DMS79 (cell line): ENCODE measurements at regions not wholly inside any gene's neighbourhood (a gene's known extent, or its start where the extent isn't known, plus 50 kb on each side); places are given as distances from the start of the nearest gene placed in this dataset.
"Not testable (repeated sequence)": the region's sequence is repeated elsewhere in the genome, so short reads cannot be mapped to it uniquely, and the experiment has no call there.

Experiments
- DNase-seq: peaks from one replicate; lab custom pipeline; 2025; lab: John Stamatoyannopoulos, UW

GRCh38 chr4:12071316-12071715, 642.6 kb upstream of the HS3ST1 start:
- DNase-seq = no peak

- no peak for DNase-seq
These were observed 625.3 kb upstream of the HS3ST1 start for GRCh38 chr4:12053966-12054365.

GRCh38 chr4:12053556-12053955, 624.9 kb upstream of the HS3ST1 start:
- no peak for DNase-seq

- DNase-seq = no peak
These were observed 621.7 kb upstream of the HS3ST1 start for GRCh38 chr4:12050357-12050756.

GRCh38 chr4:12042818-12043217, 614.1 kb upstream of the HS3ST1 start:
- no peak for DNase-seq

GRCh38 chr4:12041828-12042227, 613.1 kb upstream of the HS3ST1 start:
- no peak for DNase-seq

GRCh38 chr4:12036450-12036849, 607.8 kb upstream of the HS3ST1 start:
- no peak for DNase-seq

GRCh38 chr4:12028258-12028657, 599.6 kb upstream of the HS3ST1 start:
- DNase-seq = no peak

- DNase-seq = no peak
These were observed 593.7 kb upstream of the HS3ST1 start for GRCh38 chr4:12022409-12022808.

- no peak for DNase-seq
These were observed 588.0 kb upstream of the HS3ST1 start for GRCh38 chr4:12016729-12017128.

GRCh38 chr4:12005471-12005870, 576.8 kb upstream of the HS3ST1 start:
- no peak for DNase-seq

- DNase-seq = not testable (repeated sequence)
These were observed 567.9 kb upstream of the HS3ST1 start for GRCh38 chr4:11996581-11996980.

- DNase-seq = no peak
These were observed 548.1 kb upstream of the HS3ST1 start for GRCh38 chr4:11976726-11977263.

- DNase-seq = no peak
These were observed 544.6 kb upstream of the HS3ST1 start for GRCh38 chr4:11973270-11973669.

- DNase-seq = no peak
These were observed 542.1 kb upstream of the HS3ST1 start for GRCh38 chr4:11970754-11971153.

- no peak for DNase-seq
These were observed 538.1 kb upstream of the HS3ST1 start for GRCh38 chr4:11966782-11967181.

- DNase-seq = no peak
These were observed 525.4 kb upstream of the HS3ST1 start for GRCh38 chr4:11954093-11954492.

GRCh38 chr4:11949355-11949754, 520.7 kb upstream of the HS3ST1 start:
- DNase-seq = no peak

- DNase-seq = not testable (repeated sequence)
These were observed 518.9 kb upstream of the HS3ST1 start for GRCh38 chr4:11947629-11948028.

- DNase-seq = no peak
These were observed 509.2 kb upstream of the HS3ST1 start for GRCh38 chr4:11937941-11938340.

- DNase-seq = no peak
These were observed 502.6 kb upstream of the HS3ST1 start for GRCh38 chr4:11931266-11931820.

- no peak for DNase-seq
These were observed 500.4 kb upstream of the HS3ST1 start for GRCh38 chr4:11929080-11929479.

- DNase-seq = no peak
These were observed 490.6 kb upstream of the HS3ST1 start for GRCh38 chr4:11919316-11919715.

GRCh38 chr4:11914406-11914805, 485.7 kb upstream of the HS3ST1 start:
- DNase-seq = no peak
